Stimulated activated CD4-positive, alpha-beta T cell treated with anti-CD3 and anti-CD28 coated beads, TNF-alpha, amount 100 ng/mL, for 48 hours (primary cell): ENCODE measurements at regions not wholly inside any gene's neighbourhood (a gene's known extent, or its start where the extent isn't known, plus 50 kb on each side); places are given as distances from the start of the nearest gene placed in this dataset.

Source experiments
- DNase-seq, 3 donors: peaks; one replicate each; pipeline ENCODE4 v3.0.0-alpha.2; 2020; ENCODE audit warnings: low read depth in 3 of 3

DNA sequence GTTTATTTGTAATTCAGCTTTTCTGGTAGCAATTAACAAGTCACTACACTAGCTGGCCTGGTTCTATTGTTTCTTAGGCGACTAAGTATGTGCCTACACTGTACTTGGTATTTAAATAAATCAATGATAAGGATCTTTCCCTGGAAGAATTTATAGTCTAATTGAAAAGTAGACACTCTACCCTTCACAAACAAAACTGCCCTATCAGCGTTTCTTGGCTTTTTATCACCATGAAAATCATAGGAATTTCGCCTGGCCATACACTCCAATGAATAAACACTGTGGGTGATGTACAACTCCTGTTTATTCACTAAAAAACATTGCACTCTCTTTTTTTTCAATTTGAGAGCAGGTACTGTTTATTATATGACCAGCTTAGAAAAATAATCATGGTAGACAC lies 702.9 kb upstream of the ADGRL2 start:
- DNase-seq, result no peak

DNA sequence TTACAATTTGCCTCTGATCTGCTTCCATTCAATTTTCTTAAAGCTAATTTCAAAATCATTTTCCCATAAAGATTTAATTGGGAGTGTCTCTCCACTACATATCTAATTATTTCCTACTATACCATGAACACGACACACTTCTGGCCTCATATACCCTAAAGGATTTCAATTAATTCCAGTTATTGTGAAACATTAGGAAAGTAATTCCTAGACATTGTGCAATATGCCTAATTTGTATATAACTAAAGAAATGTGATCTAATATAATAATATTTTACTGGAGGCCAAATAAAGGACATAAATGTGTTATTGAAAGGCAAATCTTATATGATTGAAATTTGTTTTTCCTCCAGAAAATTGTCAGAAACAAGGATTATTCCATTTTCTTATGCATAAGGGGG lies 727.2 kb upstream of the ADGRL2 start:
- no peak for DNase-seq

- no peak for DNase-seq
These were observed 728.6 kb upstream of the ADGRL2 start for GRCh38 chr1:81071969-81072753.

DNA sequence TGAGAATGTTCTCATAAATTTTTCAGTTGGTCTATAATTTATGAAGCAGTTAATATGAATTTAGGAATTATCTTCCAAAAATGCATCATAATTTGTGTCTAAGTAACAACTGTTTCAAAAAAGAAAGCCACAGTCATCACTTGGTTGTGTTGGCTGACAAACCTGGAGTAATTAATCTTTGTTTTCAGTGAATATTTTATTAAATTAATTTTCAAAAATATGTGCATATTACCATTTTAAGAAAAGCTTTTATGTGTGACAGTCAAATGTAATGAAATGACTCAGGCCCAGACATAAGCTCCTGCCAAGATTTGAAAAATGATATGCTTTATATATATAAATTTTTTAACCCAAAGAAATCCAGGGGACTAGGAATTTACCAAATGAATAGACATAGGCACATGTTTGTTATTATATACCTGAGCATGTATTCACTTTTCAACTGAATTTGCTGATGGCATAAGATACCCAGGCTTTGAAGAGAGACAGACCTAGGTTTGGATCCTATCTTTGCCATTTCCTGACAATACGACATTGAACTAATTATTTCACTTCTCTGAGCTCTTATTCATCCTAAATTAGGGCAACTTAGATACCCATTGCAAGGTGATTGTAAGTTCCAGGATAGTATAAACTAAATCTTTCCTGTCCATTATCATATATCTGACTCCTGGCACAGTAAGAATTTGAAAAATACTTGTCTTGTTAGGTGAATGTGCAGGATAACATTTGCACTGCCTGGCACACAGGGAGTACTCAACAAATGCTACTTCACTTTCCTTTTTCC lies 729.5 kb upstream of the ADGRL2 start:
- no peak for DNase-seq

DNA sequence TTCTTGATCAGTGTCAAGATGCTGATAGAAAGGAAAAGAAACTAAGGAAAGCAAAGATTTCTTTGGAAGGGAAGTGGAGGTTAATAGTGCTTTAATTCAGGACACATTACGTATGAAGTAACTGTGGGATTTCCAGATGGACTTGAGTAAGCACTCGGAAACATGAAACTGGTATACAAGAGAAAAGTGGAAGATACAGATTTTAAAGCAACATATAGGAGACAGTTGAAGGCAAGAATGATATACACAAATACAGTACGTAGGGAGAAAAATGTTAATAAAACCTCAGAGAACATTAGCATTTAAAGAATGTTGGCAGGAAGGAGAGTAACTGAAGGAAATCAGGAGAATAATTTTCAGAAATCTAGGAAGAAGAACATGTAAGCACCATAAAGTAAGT lies 730.9 kb upstream of the ADGRL2 start:
- no peak for DNase-seq

GRCh38 chr1:81068726-81069125 lies 732.0 kb upstream of the ADGRL2 start:
- DNase-seq, result no peak

DNA sequence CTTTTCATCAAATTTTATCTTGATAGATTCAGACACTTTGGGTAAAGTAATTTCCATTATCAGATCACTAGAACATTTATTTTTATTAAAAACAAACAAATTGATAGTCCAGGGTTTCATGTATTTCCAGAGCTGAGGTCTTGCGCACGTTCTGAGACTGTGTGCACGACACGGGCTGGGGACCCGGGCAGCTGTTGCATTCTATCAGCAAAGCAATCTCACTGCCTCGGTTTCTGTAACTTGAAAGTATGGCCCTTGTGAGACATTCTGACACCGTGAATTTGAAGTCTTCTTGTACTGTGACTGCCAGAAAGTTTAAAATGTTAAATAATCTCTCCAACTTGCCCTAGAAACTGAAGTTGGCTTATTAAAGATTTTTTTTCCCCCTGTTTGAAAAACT lies 746.9 kb upstream of the ADGRL2 start:
- no peak for DNase-seq

GRCh38 chr1:81052162-81052561 lies 748.6 kb upstream of the ADGRL2 start:
- no peak for DNase-seq

GRCh38 chr1:81050390-81050789 lies 750.3 kb upstream of the ADGRL2 start:
- DNase-seq, result no peak

- DNase-seq, result no peak
These were observed 756.0 kb upstream of the ADGRL2 start for GRCh38 chr1:81044708-81045107.

GRCh38 chr1:81042225-81042624 lies 758.5 kb upstream of the ADGRL2 start:
- no peak for DNase-seq

DNA sequence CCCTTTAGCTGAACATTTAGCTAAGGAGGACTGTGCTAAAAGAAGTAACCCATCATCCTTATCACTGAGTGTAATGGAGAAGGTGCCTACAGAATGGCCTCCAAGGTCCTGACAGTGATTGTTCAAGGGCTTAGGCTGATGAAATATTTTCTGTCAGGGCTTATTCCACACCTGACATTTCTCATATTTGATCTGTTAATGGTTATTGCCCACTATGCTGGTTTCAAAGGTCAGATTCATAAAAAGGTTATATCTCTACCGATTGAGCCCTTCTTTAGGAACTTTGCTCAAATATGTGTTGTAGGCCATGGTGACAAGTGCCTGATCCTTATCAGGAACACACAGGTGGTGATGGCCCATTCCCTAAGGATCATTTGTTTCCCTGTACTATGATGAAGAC lies 766.4 kb upstream of the ADGRL2 start:
- no peak for DNase-seq

DNA sequence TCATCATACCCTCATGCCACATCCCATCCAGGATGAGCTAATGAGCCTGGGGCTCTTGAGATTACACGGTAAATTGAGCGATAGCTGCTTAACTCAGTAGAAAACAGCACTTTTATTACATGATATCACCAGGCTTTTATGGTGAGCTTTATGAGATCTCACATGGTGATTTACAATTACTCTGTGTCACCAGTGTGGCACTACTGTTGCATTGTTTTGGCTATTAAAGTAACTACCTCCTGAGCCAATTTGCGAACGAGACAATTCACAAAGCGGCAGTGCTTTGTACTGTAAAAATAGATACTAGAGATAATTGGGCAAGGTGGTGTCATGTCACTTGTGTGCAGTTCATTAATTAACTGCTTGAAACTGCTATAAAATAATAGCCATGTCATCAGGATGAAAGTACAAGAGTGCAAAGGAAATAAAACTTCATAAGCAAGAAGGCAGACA lies 767.7 kb upstream of the ADGRL2 start:
- no peak for DNase-seq

GRCh38 chr1:81032374-81032773 lies 768.4 kb upstream of the ADGRL2 start:
- DNase-seq, result no peak

GRCh38 chr1:81030441-81030840 lies 770.3 kb upstream of the ADGRL2 start:
- no peak for DNase-seq

DNA sequence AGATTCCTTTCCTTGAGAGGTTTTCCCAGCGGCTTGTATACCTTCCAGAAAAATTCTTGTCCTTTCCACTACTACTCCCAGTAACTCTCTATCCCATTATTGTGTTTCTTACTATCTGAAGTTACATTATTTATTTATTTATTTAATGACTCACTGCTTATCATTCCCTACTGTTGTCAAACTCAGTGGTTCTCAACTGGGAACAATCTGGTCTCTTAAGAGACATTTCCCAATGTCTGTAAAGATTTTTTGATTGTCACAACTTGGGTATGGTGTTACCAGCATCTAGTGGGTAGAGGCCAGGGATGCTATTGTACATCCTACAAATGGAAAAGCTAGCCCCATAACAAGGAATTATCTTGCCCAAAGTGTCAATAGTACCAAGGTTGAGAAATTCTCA lies 771.5 kb upstream of the ADGRL2 start:
- DNase-seq, result no peak

DNA sequence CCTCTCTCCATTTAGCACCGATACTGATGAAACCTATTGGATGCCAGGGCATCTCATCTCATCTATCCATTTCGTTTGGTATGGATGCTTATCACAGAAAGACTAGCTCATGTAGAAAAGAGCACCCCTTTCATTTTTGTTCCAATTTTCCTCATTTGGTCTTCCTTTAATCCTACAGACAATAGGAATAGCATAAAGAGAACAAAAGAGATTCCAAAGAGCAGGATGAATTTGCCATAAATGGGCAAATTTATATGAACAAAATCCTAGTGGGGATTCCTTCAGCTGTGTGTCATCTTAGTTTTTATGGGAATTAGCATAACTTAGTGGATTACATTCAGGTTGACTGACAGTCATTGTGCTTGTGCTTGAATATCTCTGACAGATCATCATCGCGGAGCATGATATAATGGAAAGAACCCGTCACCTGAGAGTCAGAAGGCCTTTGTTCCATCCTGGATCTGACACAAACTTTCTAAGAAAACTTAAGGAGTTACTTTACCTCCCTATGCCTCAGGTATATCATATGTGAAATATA lies 777.5 kb upstream of the ADGRL2 start:
- no peak for DNase-seq

- DNase-seq, result no peak
These were observed 779.6 kb upstream of the ADGRL2 start for GRCh38 chr1:81021134-81021533.

DNA sequence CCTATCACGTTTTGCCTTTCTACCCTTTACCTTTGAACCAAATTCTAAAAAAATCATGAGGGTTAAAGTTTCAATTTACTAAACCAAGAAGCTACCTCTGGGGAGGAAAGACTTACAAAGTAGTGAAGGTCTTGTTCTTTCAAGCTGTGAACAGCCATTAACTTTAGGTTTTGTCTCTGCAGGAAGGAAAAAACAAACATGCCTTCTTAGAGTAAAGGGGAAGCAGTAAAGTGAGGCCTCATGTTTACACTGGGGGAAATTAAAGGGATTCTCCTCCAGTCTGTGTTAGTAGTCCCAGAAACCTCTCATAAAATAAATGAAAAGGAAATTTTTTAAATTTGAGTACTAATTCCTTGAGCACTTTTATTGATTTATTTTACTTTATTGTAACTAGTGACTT lies 780.2 kb upstream of the ADGRL2 start:
- no peak for DNase-seq

DNA sequence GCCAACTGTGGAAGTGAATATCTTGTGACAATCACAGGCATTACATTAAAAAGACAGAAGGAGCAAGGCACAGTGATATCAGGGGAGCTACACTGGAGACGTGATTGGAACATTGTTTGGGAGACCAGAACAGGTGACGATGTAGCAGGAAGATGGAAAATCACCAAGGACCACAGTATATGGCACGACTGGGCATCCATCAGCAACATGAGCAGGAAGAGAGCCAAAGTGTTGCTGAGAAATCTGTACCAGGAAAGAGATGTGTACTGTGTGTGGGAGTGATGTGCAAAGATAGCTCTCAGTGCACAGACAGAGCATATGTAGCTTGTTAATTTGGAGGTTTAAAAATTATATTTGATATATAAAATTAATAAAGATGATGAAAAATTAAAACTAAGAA lies 790.6 kb upstream of the ADGRL2 start:
- DNase-seq, result no peak

- no peak for DNase-seq
These were observed 792.4 kb upstream of the ADGRL2 start for GRCh38 chr1:81008293-81008692.

DNA sequence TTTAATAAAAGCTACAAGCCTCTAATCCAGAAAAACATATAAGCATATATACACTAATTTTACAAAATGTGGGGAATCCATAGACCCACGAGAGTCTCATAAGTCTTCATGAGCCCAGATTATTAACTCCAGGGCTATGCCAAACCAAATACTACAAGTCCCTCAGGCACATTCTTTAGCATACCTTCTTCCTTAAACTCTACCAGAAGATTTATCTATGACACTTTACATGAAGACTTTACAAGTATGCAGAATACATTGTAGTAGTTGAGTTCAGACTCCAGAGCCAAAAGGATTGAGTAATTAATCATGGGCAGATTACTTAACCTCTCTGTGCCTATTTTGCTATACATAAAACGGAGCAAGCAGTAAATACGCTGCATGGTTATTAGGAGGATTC lies 793.7 kb upstream of the ADGRL2 start:
- no peak for DNase-seq

DNA sequence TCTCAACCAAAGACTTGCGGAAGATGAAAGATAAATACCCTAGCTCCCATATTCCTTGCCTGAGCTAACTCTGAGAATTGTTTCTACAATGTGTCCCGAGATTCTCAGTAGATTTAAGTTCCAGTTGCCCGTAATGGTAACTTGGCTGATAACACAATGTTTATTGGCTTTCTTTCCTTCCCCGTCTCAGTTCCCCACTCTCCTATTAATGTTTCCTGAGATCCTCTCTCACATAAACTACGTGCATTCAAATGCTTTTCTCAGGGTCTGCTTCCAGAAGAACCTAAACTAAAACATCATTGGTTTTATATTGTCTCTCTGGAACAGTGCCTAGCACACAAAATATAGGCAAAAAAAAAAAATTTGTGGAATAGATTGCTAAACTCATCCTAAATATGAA lies 794.2 kb upstream of the ADGRL2 start:
- no peak for DNase-seq
